ENCODE measurements at regions not wholly inside any gene's neighbourhood (a gene's known extent, or its start where the extent isn't known, plus 50 kb on each side); places are given as distances from the start of the nearest gene placed in this dataset.

DNA sequence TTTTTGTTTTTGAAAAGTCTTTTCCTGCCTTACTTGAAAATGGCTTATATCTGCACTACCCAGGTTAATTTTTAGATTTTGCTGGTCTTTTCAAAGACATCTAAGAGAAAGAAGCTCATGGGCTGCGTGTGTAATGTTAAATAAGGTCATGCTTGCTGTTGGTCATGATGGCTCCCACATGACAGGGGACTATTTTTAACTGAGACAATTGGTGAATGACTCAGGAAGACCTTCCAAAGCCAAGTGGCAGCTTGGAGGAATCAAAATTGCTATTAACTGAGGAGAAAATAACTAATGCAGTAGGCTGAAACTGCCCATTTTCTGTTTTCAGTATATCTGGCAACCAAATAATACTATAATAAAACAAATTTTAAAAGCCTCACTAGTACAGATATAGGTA lies 117.1 kb upstream of the SPAG17 start:
- H3K9ac ChIP-seq (ENCODE audit: insufficient read depth, low read depth, low read length) = no peak overlapping the region
- no peaks in the 10 kb centered on the region for H3K79me2 ChIP-seq (ENCODE audit: insufficient read depth, low read length)
- no peak overlapping the region for H2AFZ ChIP-seq (ENCODE audit: low read length)
- H3K36me3 ChIP-seq (replicated peaks in 1 of 2; ENCODE audit: control insufficient read depth in 1 of 2, insufficient read depth in 2 of 2, low read length in 2 of 2) = no peaks in the 10 kb centered on the region
- intact Hi-C loops (cut with micrococcal nuclease; ENCODE audit: unreplicated experiment) = no loop called here
- H3K9me3 ChIP-seq (ENCODE audit: low read length) = no peaks in the 10 kb centered on the region
- no peak overlapping the region for H3K4me2 ChIP-seq (ENCODE audit: low read depth, low read length)
- no peaks in the 10 kb centered on the region for H3K27me3 ChIP-seq (ENCODE audit: control insufficient read depth in 1 of 2, insufficient read depth in 2 of 2, low read length in 2 of 2)
- ChIA-PET CTCF (ENCODE audit: low intra/inter-chr PET ratio, low total read pairs) (no interaction called here), POLR2A (no interaction called here)
- no peak for ATAC-seq
- no TSS peak for BruUV-seq (replicated peaks)
- no peaks in the 10 kb centered on the region for H3K4me1 ChIP-seq (ENCODE audit: insufficient read depth, low read length)
- FAIRE-seq = no peak
- WGBS (ENCODE audit: low lambda C conversion rate) = 0% methylated on average over 1 of the region's 1 CpG
- H4K20me1 ChIP-seq (ENCODE audit: insufficient read depth, low read length) = no peaks in the 10 kb centered on the region
- in situ Hi-C loops (cut with HindIII; ENCODE audit: extremely low pct_ligation_motif_present, low pct_unique_long_range_greater_than_20kb) = no loop called here
- no peak overlapping the region for H3K27ac ChIP-seq (ENCODE audit: extremely low read length, insufficient read depth, low read length)
- no peak overlapping the region for H3K4me3 ChIP-seq (replicated peaks in 1 of 3; ENCODE audit: insufficient read depth in 1 of 3, low read depth in 2 of 3, low read length in 3 of 3)
- no peak for DNase-seq (ENCODE audit: low spot score)
- no peak for TF ChIP-seq ZNF282 (IDR thresholded peaks at IDR 0.05; ENCODE audit: partially characterized antibody)
- TF ChIP-seq ZBTB49 (CRISPR knock-in tag; IDR thresholded peaks at IDR 0.05; ENCODE audit: borderline replicate concordance) = no peak
- no peak for TF ChIP-seq ZNF205 (CRISPR knock-in tag; IDR thresholded peaks at IDR 0.05)
- no peak for TF ChIP-seq MAFK (conservative IDR thresholded peaks at IDR 0.05 in 1 of 2, IDR thresholded peaks at IDR 0.05 in 1 of 2; ENCODE audit: low read length in 2 of 2)
- no peak for TF ChIP-seq IKZF5 (CRISPR knock-in tag; IDR thresholded peaks at IDR 0.05)
- no peak for TF ChIP-seq HNF1B (CRISPR knock-in tag; IDR thresholded peaks at IDR 0.05)
- TF ChIP-seq, protein P1, sequence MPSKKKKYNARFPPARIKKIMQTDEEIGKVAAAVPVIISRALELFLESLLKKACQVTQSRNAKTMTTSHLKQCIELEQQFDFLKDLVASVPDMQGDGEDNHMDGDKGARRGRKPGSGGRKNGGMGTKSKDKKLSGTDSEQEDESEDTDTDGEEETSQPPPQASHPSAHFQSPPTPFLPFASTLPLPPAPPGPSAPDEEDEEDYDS (CRISPR knock-in tag; IDR thresholded peaks at IDR 0.05) = no peak
- no peak for TF ChIP-seq KDM4B (CRISPR knock-in tag; IDR thresholded peaks at IDR 0.05)
- no peak for TF ChIP-seq PHF5A (CRISPR knock-in tag; IDR thresholded peaks at IDR 0.05; ENCODE audit: low read depth, unreplicated experiment)
- no peak for TF ChIP-seq HNF4G (IDR thresholded peaks at IDR 0.05; ENCODE audit: borderline replicate concordance, low read depth, low read length)
- no peak for TF ChIP-seq HNF4G (CRISPR knock-in tag; IDR thresholded peaks at IDR 0.05; ENCODE audit: borderline replicate concordance, low read depth)
